OCI-LY7 (cell line): ENCODE measurements at regions not wholly inside any gene's neighbourhood (a gene's known extent, or its start where the extent isn't known, plus 50 kb on each side); places are given as distances from the start of the nearest gene placed in this dataset.
"Not testable (repeated sequence)": the region's sequence is repeated elsewhere in the genome, so short reads cannot be mapped to it uniquely, and the experiment has no call there.

Experiments
- BruUV-seq: library from RNA; stranded (reverse); fragments of 400-500 nt; replicated peaks from 2 replicates; lab custom pipeline; 2021; lab: Mats Ljungman, UMichigan
- CTCF ChIA-PET: fragments of 300-600 bp; sonication (Branson Sonifier 250); formaldehyde crosslinking; loops from one replicate; lab custom pipeline; 2022; ENCODE audit warnings: antibody characterized with exemption; ENCODE audit not compliant: unreplicated experiment; lab: Charles Lee
- POLR2A ChIA-PET: fragments of 300-600 bp; sonication (Branson Sonifier 250); formaldehyde crosslinking; loops from one replicate; lab custom pipeline; 2022; ENCODE audit warnings: antibody characterized with exemption; lab: Charles Lee
- DNase-seq: peaks from one replicate; pipeline ENCODE4 v3.0.0-alpha.2; 2015; ENCODE audit warnings: low spot score
- H2AFZ ChIP-seq: fragments of 200-600 bp; sonication (generic), shearing (Covaris generic); 2 replicates; pipeline ENCODE4 v1.6.1; 2014; ENCODE audit warnings: mild to moderate bottlenecking, antibody characterized with exemption, low read length, moderate library complexity
- H3K27ac ChIP-seq: fragments of 200-600 bp; sonication (generic); 2 replicates; pipeline ENCODE4 v1.5.1; 2014; ENCODE audit warnings: mixed run types, low read depth, mild to moderate bottlenecking, moderate library complexity, low read length, inconsistent platforms; ENCODE audit not compliant: poor library complexity, severe bottlenecking
- H3K36me3 ChIP-seq: fragments of 200-600 bp; sonication (generic); 2 replicates; pipeline ENCODE4 v1.6.1; 2014; ENCODE audit warnings: mild to moderate bottlenecking, antibody characterized with exemption, low read length, moderate library complexity, mixed read lengths; ENCODE audit not compliant: insufficient read depth
- H3K4me1 ChIP-seq: fragments of 200-600 bp; sonication (generic); 2 replicates; pipeline ENCODE4 v1.5.1; 2014; ENCODE audit warnings: mild to moderate bottlenecking, low read length; ENCODE audit not compliant: insufficient read depth, poor library complexity, severe bottlenecking
- H3K4me2 ChIP-seq: fragments of 200-600 bp; sonication (generic); 2 replicates; pipeline ENCODE4 v1.6.1; 2014; ENCODE audit warnings: mild to moderate bottlenecking, low read length
- H3K4me3 ChIP-seq: fragments of 200-600 bp; sonication (generic); 2 replicates; pipeline ENCODE4 v1.5.1; 2014; ENCODE audit warnings: mild to moderate bottlenecking, low read depth, low read length; ENCODE audit not compliant: poor library complexity, severe bottlenecking
- H3K79me2 ChIP-seq: fragments of 200-600 bp; sonication (generic); 2 replicates; pipeline ENCODE4 v1.6.1; 2016; ENCODE audit warnings: low read depth, mild to moderate bottlenecking, low read length, moderate library complexity, mixed read lengths; ENCODE audit not compliant: insufficient read depth
- H3K9me2 ChIP-seq: fragments of 200-600 bp; sonication (generic); 2 replicates; pipeline ENCODE4 v1.6.1; 2016; ENCODE audit warnings: mild to moderate bottlenecking, low read length, mixed read lengths; ENCODE audit not compliant: insufficient read depth
- H3K9me3 ChIP-seq: fragments of 200-600 bp; sonication (generic); 2 replicates; pipeline ENCODE4 v1.6.1; 2014; ENCODE audit warnings: mild to moderate bottlenecking, mixed run types, low read length, mixed read lengths
- H4K20me1 ChIP-seq: fragments of 200-600 bp; sonication (generic); 2 replicates; pipeline ENCODE4 v1.6.1; 2014; ENCODE audit warnings: mild to moderate bottlenecking, antibody characterized with exemption, low read length, moderate library complexity, mixed read lengths; ENCODE audit not compliant: insufficient read depth
- CTCF ChIP-seq: fragments of 200-600 bp; sonication (generic); conservative IDR thresholded peaks from 2 replicates; pipeline ENCODE4 v1.5.1; 2014; ENCODE audit warnings: mild to moderate bottlenecking, antibody characterized with exemption, low read length, moderate library complexity, mixed read lengths
- EZH2phosphoT487 ChIP-seq: fragments of 200-600 bp; sonication (generic); IDR thresholded peaks from 2 replicates; pipeline ENCODE4 v1.6.1; 2018; ENCODE audit warnings: low read depth, borderline replicate concordance, mild to moderate bottlenecking, mixed run types, antibody characterized with exemption, low read length, moderate library complexity, mixed read lengths
- intact Hi-C: fragments of 100-400 bp; cut with micrococcal nuclease; formaldehyde crosslinking; loops from one replicate; pipeline ENCODE4 v1.10.0; 2022; ENCODE audit not compliant: unreplicated experiment

GRCh38 chr2:130251873-130252620 lies 53.8 kb upstream of the TUBA3E start:
- H3K27ac ChIP-seq = no peak overlapping the region
- no TSS peak for BruUV-seq
- no peaks in the 10 kb centered on the region for H4K20me1 ChIP-seq

GRCh38 chr2:130251535-130251872 lies 53.3 kb upstream of the TUBA3E start:
- Histone ChIP-seq H3K9me2 (no peaks in the 10 kb centered on the region), H3K9me3 (no peaks in the 10 kb centered on the region), H3K4me1 (no peaks in the 10 kb centered on the region), H4K20me1 (no peaks in the 10 kb centered on the region), H3K79me2 (no peaks in the 10 kb centered on the region), H3K4me2 (no peak overlapping the region), H3K36me3 (no peaks in the 10 kb centered on the region), H2AFZ (no peak overlapping the region), H3K4me3 (no peak overlapping the region), H3K27ac (no peak overlapping the region)
- ChIA-PET POLR2A (no interaction called here), CTCF (no interaction called here)
- BruUV-seq = no TSS peak
- DNase-seq = no peak
- TF ChIP-seq EZH2phosphoT487 (no peak), CTCF (no peak)
- intact Hi-C loops = no loop called here

More at GRCh38 chr2:130251873-130252620, 53.8 kb upstream of the TUBA3E start:
- Histone ChIP-seq H3K9me3 (no peaks in the 10 kb centered on the region), H3K36me3 (no peaks in the 10 kb centered on the region), H3K79me2 (no peaks in the 10 kb centered on the region), H3K4me3 (no peak overlapping the region), H3K4me1 (no peaks in the 10 kb centered on the region), H3K9me2 (no peaks in the 10 kb centered on the region), H3K4me2 (no peak overlapping the region), H2AFZ (no peak overlapping the region)
- ChIA-PET CTCF (no interaction called here), POLR2A (no interaction called here)
- TF ChIP-seq CTCF (no peak), EZH2phosphoT487 (no peak)
- no peak for DNase-seq
- intact Hi-C loops = no loop called here

GRCh38 chr2:130248355-130248754 lies 50.1 kb upstream of the TUBA3E start:
- H3K4me2 ChIP-seq, CTCF ChIA-PET, BruUV-seq, H3K9me3 ChIP-seq, H3K4me3 ChIP-seq, H3K79me2 ChIP-seq, H2AFZ ChIP-seq, POLR2A ChIA-PET, H4K20me1 ChIP-seq, H3K9me2 ChIP-seq, H3K4me1 ChIP-seq, DNase-seq, intact Hi-C loops, H3K36me3 ChIP-seq, H3K27ac ChIP-seq: not testable (repeated sequence)
